ENCODE measurements at regions not wholly inside any gene's neighbourhood (a gene's known extent, or its start where the extent isn't known, plus 50 kb on each side); places are given as distances from the start of the nearest gene placed in this dataset.

- WGBS, 2 donors (ENCODE audit: extremely low coverage in 2 of 2, insufficient read length in 2 of 2, insufficient replicate concordance in 1 of 2) = no CpG with 5 or more reads among the region's 8 CpGs
Measured at GRCh38 chr5:175211956-175212756, 231.8 kb downstream of the DRD1 start.

DNA sequence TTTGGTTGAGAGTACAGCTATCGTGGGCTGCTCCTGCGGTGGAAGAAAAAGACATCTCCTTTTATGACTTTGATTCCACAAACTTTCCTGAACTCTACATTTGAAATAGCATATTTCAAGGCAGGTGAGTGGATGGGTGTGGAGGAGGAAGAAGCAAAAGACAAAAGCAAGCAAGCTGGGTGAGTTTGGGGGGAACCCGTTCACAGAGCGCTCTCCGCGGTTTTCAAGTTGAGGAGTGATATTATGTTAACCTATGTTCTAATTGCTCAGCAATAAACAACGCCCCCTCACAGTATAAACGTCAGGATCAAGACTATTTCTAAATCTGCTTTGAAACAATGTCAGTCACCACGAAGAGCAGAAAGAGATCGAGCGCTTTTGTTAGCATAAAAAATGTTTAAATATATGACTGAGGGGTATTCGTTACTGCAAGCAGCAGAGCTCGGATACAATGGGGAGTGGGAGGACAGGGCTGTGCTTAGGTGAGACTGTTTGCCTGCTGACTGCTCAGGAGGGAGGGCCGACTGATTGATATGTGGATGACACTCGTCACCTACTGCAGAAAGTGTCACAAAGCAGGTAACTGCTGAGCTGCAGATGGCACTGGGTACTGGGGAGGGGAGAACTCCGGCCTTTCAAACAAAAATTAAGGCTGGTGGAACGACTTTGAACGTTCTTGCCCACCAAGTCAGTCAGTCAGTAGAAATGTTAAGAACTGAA is 236.5 kb downstream of the DRD1 start:
- H3K9me3 ChIP-seq (replicated peaks in 1 of 2; ENCODE audit: control insufficient read depth in 2 of 2, insufficient read depth in 1 of 2, low read depth in 1 of 2, low read length in 2 of 2) = no peaks in the 10 kb centered on the region
- no CpG with 5 or more reads among the region's 18 CpGs for WGBS, 2 donors (ENCODE audit: extremely low coverage in 2 of 2, insufficient read length in 2 of 2, insufficient replicate concordance in 1 of 2)
- no peak overlapping the region for H3K27ac ChIP-seq (replicated peaks; ENCODE audit: low read length)
- no peaks in the 10 kb centered on the region for H3K27me3 ChIP-seq (ENCODE audit: control insufficient read depth in 3 of 3, insufficient read depth in 3 of 3, low read depth in 1 of 3, low read length in 3 of 3)
- H2AK5ac ChIP-seq (ENCODE audit: low read depth, low read length) = no peak overlapping the region
- no peak overlapping the region for H2BK15ac ChIP-seq (ENCODE audit: low read length)
- H2BK12ac ChIP-seq (ENCODE audit: low read length) = no peak overlapping the region
- no peak overlapping the region for H2AFZ ChIP-seq (ENCODE audit: low read length)
- no peak overlapping the region for H3K18ac ChIP-seq (ENCODE audit: low read length)
- H4K8ac ChIP-seq (ENCODE audit: low read depth, low read length) = no peak overlapping the region
- no peak overlapping the region for H3K9ac ChIP-seq (ENCODE audit: low read depth, low read length, poor library complexity)
- DNase-seq (ENCODE audit: low spot score) = no peak
- no peak overlapping the region for H3K4ac ChIP-seq (ENCODE audit: low read length)
- no peak overlapping the region for H2BK5ac ChIP-seq (ENCODE audit: low read length)
- no peaks in the 10 kb centered on the region for H3K36me3 ChIP-seq (replicated peaks in 1 of 2; ENCODE audit: control insufficient read depth in 2 of 2, insufficient read depth in 2 of 2, low read length in 2 of 2)
- H3K4me3 ChIP-seq (ENCODE audit: low read length in 2 of 2) = no peak overlapping the region
- H2BK120ac ChIP-seq (ENCODE audit: low read depth, low read length) = no peak overlapping the region
- H4K91ac ChIP-seq (ENCODE audit: low read depth, low read length, poor library complexity) = no peak overlapping the region
- no peak overlapping the region for H3K14ac ChIP-seq (ENCODE audit: low read length)
- H3K4me2 ChIP-seq (ENCODE audit: insufficient read depth, low read length, poor library complexity, severe bottlenecking) = no peak overlapping the region
- H3K23ac ChIP-seq (ENCODE audit: low read depth, low read length, poor library complexity) = no peak overlapping the region
- H3K79me1 ChIP-seq (ENCODE audit: low read depth, low read length) = no peaks in the 10 kb centered on the region
- H3K4me1 ChIP-seq (ENCODE audit: control insufficient read depth in 2 of 2, insufficient read depth in 1 of 2, low read depth in 1 of 2, low read length in 2 of 2) = no peaks in the 10 kb centered on the region

More at GRCh38 chr5:175211956-175212756, 231.8 kb downstream of the DRD1 start:
- H3K18ac ChIP-seq (ENCODE audit: low read length) = no peak overlapping the region
- H3K27ac ChIP-seq (replicated peaks; ENCODE audit: low read length) = no peak overlapping the region
- no peak overlapping the region for H4K8ac ChIP-seq (ENCODE audit: low read depth, low read length)
- H2BK5ac ChIP-seq (ENCODE audit: low read length) = no peak overlapping the region
- H3K4me1 ChIP-seq (ENCODE audit: control insufficient read depth in 2 of 2, insufficient read depth in 1 of 2, low read depth in 1 of 2, low read length in 2 of 2) = peaks cover 0 to 4% of the 10 kb centered on the region in 2 donors
- H3K4ac ChIP-seq (ENCODE audit: low read length) = no peak overlapping the region
- no peak overlapping the region for H3K4me3 ChIP-seq (ENCODE audit: low read length in 2 of 2)
- H3K79me1 ChIP-seq (ENCODE audit: low read depth, low read length) = no peaks in the 10 kb centered on the region
- H4K91ac ChIP-seq (ENCODE audit: low read depth, low read length, poor library complexity) = no peak overlapping the region
- H3K23ac ChIP-seq (ENCODE audit: low read depth, low read length, poor library complexity) = no peak overlapping the region
- H3K36me3 ChIP-seq (replicated peaks in 1 of 2; ENCODE audit: control insufficient read depth in 2 of 2, insufficient read depth in 2 of 2, low read length in 2 of 2) = no peaks in the 10 kb centered on the region
- no peak for DNase-seq (ENCODE audit: low spot score)
- H3K4me2 ChIP-seq (ENCODE audit: insufficient read depth, low read length, poor library complexity, severe bottlenecking) = no peak overlapping the region
- H3K9ac ChIP-seq (ENCODE audit: low read depth, low read length, poor library complexity) = no peak overlapping the region
- no peaks in the 10 kb centered on the region for H3K27me3 ChIP-seq (ENCODE audit: control insufficient read depth in 3 of 3, insufficient read depth in 3 of 3, low read depth in 1 of 3, low read length in 3 of 3)
- no peaks in the 10 kb centered on the region for H3K9me3 ChIP-seq (replicated peaks in 1 of 2; ENCODE audit: control insufficient read depth in 2 of 2, insufficient read depth in 1 of 2, low read depth in 1 of 2, low read length in 2 of 2)
- no peak overlapping the region for H3K14ac ChIP-seq (ENCODE audit: low read length)
- H2BK120ac ChIP-seq (ENCODE audit: low read depth, low read length) = no peak overlapping the region
- H2AK5ac ChIP-seq (ENCODE audit: low read depth, low read length) = no peak overlapping the region
- H2BK15ac ChIP-seq (ENCODE audit: low read length) = no peak overlapping the region
- H2AFZ ChIP-seq (ENCODE audit: low read length) = no peak overlapping the region
- H2BK12ac ChIP-seq (ENCODE audit: low read length) = no peak overlapping the region

- Histone ChIP-seq H2AK5ac (ENCODE audit: low read depth, low read length) (no peak overlapping the region), H3K27ac (replicated peaks; ENCODE audit: low read length) (no peak overlapping the region), H3K4me1 (ENCODE audit: control insufficient read depth in 2 of 2, insufficient read depth in 1 of 2, low read depth in 1 of 2, low read length in 2 of 2) (peaks cover 0 to 3% of the 10 kb centered on the region in 2 donors), H3K4me2 (ENCODE audit: insufficient read depth, low read length, poor library complexity, severe bottlenecking) (no peak overlapping the region), H3K4ac (ENCODE audit: low read length) (no peak overlapping the region), H2BK12ac (ENCODE audit: low read length) (no peak overlapping the region), H4K91ac (ENCODE audit: low read depth, low read length, poor library complexity) (no peak overlapping the region), H3K27me3 (ENCODE audit: control insufficient read depth in 3 of 3, insufficient read depth in 3 of 3, low read depth in 1 of 3, low read length in 3 of 3) (no peaks in the 10 kb centered on the region), H2AFZ (ENCODE audit: low read length) (no peak overlapping the region), H3K36me3 (replicated peaks in 1 of 2; ENCODE audit: control insufficient read depth in 2 of 2, insufficient read depth in 2 of 2, low read length in 2 of 2) (no peaks in the 10 kb centered on the region), H3K9ac (ENCODE audit: low read depth, low read length, poor library complexity) (no peak overlapping the region), H3K9me3 (replicated peaks in 1 of 2; ENCODE audit: control insufficient read depth in 2 of 2, insufficient read depth in 1 of 2, low read depth in 1 of 2, low read length in 2 of 2) (no peaks in the 10 kb centered on the region), H3K14ac (ENCODE audit: low read length) (no peak overlapping the region), H2BK5ac (ENCODE audit: low read length) (no peak overlapping the region), H4K8ac (ENCODE audit: low read depth, low read length) (no peak overlapping the region), H2BK15ac (ENCODE audit: low read length) (no peak overlapping the region), H3K18ac (ENCODE audit: low read length) (no peak overlapping the region), H2BK120ac (ENCODE audit: low read depth, low read length) (no peak overlapping the region), H3K79me1 (ENCODE audit: low read depth, low read length) (no peaks in the 10 kb centered on the region), H3K4me3 (ENCODE audit: low read length in 2 of 2) (no peak overlapping the region), H3K23ac (ENCODE audit: low read depth, low read length, poor library complexity) (no peak overlapping the region)
- DNase-seq (ENCODE audit: low spot score) = no peak
- WGBS, 2 donors (ENCODE audit: extremely low coverage in 2 of 2, insufficient read length in 2 of 2, insufficient replicate concordance in 1 of 2) = no CpG with 5 or more reads among the region's 4 CpGs
Measured at GRCh38 chr5:175206669-175207068, 237.3 kb downstream of the DRD1 start.

DNA sequence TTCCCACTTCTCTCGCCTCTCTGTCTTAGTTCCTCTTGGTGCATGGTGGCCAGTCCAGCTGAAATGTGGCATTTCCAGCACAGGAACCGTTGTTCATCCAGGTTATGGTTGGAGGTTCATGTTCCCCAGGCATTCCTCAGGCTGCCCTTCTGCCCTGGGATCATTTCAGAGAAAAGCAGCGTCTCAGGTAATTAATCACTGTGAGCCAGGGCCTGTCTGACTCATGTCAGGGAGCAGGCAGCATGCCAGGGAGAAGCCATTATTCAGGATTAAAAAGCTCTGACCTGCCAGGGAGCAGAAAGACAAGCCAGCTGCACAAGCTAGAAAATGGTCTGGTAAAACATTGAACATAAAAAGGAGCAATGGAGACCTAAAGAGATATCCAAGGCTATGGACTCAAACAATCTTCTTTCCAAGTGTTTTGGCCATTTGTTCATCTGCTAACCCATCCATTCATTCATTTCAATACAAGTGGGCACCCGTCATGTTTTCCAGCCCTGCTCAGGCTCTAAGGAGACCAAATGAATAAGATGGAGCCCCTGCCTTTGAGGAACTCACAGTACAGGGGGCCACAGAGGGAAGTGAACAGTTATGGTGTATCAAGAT is 241.4 kb downstream of the DRD1 start:
- no peak overlapping the region for H2AK5ac ChIP-seq (ENCODE audit: low read depth, low read length)
- H3K14ac ChIP-seq (ENCODE audit: low read length) = no peak overlapping the region
- no peak overlapping the region for H3K23ac ChIP-seq (ENCODE audit: low read depth, low read length, poor library complexity)
- H3K4me2 ChIP-seq (ENCODE audit: insufficient read depth, low read length, poor library complexity, severe bottlenecking) = no peak overlapping the region
- H3K18ac ChIP-seq (ENCODE audit: low read length) = no peak overlapping the region
- no peak overlapping the region for H2BK5ac ChIP-seq (ENCODE audit: low read length)
- no peaks in the 10 kb centered on the region for H3K36me3 ChIP-seq (replicated peaks in 1 of 2; ENCODE audit: control insufficient read depth in 2 of 2, insufficient read depth in 2 of 2, low read length in 2 of 2)
- H4K91ac ChIP-seq (ENCODE audit: low read depth, low read length, poor library complexity) = no peak overlapping the region
- H3K9ac ChIP-seq (ENCODE audit: low read depth, low read length, poor library complexity) = no peak overlapping the region
- H3K4ac ChIP-seq (ENCODE audit: low read length) = no peak overlapping the region
- no peaks in the 10 kb centered on the region for H3K79me1 ChIP-seq (ENCODE audit: low read depth, low read length)
- H2BK12ac ChIP-seq (ENCODE audit: low read length) = no peak overlapping the region
- no CpG with 5 or more reads among the region's 4 CpGs for WGBS, 2 donors (ENCODE audit: extremely low coverage in 2 of 2, insufficient read length in 2 of 2, insufficient replicate concordance in 1 of 2)
- H3K27ac ChIP-seq (replicated peaks; ENCODE audit: low read length) = no peak overlapping the region
- H2AFZ ChIP-seq (ENCODE audit: low read length) = no peak overlapping the region
- H4K8ac ChIP-seq (ENCODE audit: low read depth, low read length) = no peak overlapping the region
- DNase-seq (ENCODE audit: low spot score) = no peak
- no peak overlapping the region for H2BK15ac ChIP-seq (ENCODE audit: low read length)
- peaks cover 0 to 3% of the 10 kb centered on the region in 2 donors for H3K4me1 ChIP-seq (ENCODE audit: control insufficient read depth in 2 of 2, insufficient read depth in 1 of 2, low read depth in 1 of 2, low read length in 2 of 2)
- no peaks in the 10 kb centered on the region for H3K27me3 ChIP-seq (ENCODE audit: control insufficient read depth in 3 of 3, insufficient read depth in 3 of 3, low read depth in 1 of 3, low read length in 3 of 3)
- H3K4me3 ChIP-seq (ENCODE audit: low read length in 2 of 2) = no peak overlapping the region
- no peak overlapping the region for H2BK120ac ChIP-seq (ENCODE audit: low read depth, low read length)
- H3K9me3 ChIP-seq (replicated peaks in 1 of 2; ENCODE audit: control insufficient read depth in 2 of 2, insufficient read depth in 1 of 2, low read depth in 1 of 2, low read length in 2 of 2) = no peaks in the 10 kb centered on the region

Measured in neuronal stem cell (in vitro differentiated cells).